NCI-H2227 treated with DMSO at 0.1 percent for 48 hours (cell line): ENCODE measurements at regions not wholly inside any gene's neighbourhood (a gene's known extent, or its start where the extent isn't known, plus 50 kb on each side); places are given as distances from the start of the nearest gene placed in this dataset.

ENCODE experiments used
- DNase-seq: peaks from one replicate; lab custom pipeline; 2025; lab: John Stamatoyannopoulos, UW

DNA sequence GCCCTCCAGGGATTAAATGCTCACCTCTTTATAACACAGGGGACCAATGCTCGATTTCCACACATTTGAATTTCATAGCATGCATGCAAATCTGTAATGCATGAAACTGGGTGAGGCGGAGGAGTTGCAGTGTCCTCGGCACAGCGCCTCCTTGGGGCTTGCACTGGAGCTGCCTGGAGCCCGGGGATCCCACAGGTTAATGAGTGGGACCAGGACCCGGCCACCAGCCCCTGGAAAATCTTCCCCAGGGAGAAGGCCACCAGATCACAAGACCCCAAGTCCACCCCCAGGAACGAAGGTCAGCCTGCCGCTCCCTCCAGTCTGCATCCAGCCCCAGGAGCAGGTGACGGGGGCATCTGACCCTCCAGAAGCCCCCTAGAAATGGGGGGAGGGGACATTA lies 119.1 kb downstream of the MN1 start:
- no peak for DNase-seq

- DNase-seq: no peak
Observed at GRCh38 chr22:27684901-27685300, 116.7 kb downstream of the MN1 start.

DNA sequence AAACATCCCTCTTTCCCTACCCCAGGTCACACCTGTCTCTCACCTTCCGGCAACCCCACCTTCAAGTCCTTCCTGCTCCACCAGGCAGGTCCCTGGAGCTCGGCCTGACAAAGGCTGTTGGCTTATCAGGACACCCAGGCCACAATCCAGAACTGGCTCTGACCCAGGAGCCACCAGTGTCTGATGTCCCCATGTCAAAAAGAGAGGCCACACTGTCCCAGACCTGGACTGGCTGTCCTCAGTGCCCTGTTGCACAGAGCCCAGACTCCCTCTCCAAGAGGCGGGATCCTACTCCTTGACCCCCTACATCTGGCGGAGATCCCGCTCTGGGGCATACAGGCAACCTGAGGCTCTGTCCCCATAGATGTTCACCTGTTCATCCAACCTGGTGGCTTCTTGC lies 116.0 kb downstream of the MN1 start:
- DNase-seq: no peak

DNA sequence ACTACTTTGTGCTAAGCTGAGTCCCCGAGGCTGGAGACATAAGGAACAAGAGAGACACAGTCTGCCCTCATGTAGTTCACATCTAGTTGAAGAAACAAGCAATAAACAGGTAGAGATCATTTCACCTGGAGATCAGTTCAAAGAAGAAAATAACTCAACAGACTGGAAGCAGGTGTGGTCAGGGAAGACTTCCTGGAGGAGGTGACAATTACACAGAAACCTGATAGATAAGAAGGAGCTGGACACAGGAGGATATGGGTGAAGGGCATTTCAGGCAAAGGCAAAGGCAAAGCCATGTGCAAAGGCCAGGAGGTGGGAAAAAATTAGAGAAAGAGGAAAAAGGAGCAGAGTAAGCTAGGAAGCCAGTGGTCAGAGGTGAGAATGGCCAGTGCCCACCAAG lies 115.6 kb downstream of the MN1 start:
- DNase-seq: no peak

DNA sequence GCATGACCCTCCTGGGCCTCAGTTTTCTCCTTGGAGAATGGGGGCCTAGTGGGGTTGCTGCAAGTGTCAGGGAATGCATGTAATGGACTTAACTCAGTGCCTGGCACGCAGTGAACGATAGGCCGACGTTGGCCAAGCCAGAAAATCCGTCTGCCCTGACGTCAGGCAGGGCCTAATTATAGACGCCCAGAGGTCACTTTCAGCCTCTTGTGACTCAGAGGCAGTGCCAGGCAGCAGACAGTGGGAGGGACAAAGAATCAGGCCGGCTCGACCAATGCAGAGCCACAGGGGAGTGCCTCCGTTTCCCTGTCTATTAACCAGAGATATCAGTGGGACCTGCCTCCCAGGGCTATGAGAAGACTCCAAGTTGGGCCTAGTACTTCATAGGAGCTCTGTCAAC lies 115.0 kb downstream of the MN1 start:
- no peak for DNase-seq

GRCh38 chr22:27687984-27688545 lies 113.5 kb downstream of the MN1 start:
- no peak for DNase-seq

DNA sequence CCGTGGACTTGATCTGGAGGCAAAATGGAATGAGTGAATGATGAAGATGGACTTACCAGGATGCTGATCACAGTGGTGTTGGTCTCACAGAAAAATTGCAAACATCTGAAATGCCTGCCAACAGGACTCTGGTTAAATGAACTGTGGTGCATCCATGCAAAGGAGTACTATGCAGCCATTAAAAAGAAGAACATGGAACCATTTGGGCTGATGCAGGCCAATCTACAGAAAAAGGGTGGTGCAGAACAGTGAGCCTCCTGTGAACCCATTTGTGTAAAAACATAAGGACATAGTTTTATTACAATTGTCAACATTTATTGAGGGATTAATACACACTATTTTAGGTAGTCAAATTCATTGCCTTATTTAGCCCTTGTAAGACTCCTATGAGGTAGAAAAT lies 111.9 kb downstream of the MN1 start:
- DNase-seq: no peak

DNA sequence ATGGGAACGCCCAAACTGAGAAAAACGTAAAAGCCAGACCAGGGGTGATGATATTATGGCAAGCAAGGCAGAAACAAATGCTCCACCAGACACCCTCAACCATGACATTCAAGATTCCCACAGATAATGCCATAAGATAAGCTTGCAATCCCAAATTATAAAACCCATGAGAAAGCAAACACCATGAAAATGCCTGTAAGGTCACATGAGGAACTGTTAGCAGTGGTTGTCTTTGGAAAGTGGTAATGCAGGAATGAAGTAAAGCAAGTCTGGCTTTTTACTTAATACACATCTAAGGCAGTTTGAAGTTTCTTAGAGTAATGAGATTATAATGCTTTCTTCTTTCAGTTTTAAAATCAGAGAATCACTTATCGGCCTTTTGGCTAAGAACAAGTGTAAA lies 111.0 kb downstream of the MN1 start:
- DNase-seq: no peak

DNA sequence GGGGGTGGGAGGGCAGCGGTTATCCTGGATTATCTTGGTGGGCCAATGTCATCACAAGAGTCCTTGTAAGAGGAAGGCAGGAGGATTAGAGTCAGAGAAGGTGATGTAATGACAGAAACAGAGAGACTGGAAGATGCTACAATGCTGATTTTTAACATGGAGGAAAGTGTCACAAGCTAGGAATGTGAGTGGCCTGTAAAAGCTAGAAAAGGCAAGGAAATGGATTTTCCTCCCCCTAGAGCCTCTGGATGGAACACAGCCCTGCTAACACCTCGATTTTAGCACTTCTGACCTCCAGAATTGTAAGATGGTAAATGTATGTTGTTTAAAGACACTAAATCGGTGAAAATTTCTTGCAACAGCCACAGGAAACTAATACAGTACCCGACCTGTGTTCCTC lies 109.3 kb downstream of the MN1 start:
- DNase-seq: no peak

- DNase-seq: no peak
Observed at GRCh38 chr22:27695925-27696324, 105.6 kb downstream of the MN1 start.

DNA sequence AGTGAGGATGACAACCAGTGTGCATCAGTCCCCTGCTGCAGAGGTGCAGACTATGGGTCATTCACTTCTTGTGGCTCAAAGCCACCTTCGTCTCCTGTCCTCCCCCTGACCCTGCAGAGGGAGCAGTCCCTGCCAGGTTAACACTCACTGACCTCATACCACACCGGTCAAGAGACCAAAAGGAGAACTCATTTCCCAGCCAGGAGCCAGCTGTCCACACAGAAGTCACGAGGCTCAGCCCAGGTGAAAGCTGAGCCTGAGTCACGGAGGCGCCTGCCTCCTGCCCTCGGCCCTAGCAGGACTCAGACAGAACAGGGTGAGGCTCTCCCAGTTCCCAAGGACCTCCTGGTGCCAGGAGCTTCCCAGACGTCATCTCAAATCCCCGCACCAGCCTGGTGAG lies 103.7 kb downstream of the MN1 start:
- DNase-seq: no peak
